ENCODE measurements at regions not wholly inside any gene's neighbourhood (a gene's known extent, or its start where the extent isn't known, plus 50 kb on each side); places are given as distances from the start of the nearest gene placed in this dataset.

GRCh38 chr6:164144316-164144715 is 729.8 kb downstream of the QKI start:
- no peak overlapping the region for H4K5ac ChIP-seq (ENCODE audit: insufficient read length, low read depth, low read length)
- no peak overlapping the region for H3K4me2 ChIP-seq (ENCODE audit: insufficient read depth, insufficient read length, low read length)
- no peak overlapping the region for H3K4ac ChIP-seq (ENCODE audit: low read depth, low read length)
- no peak overlapping the region for H3K4me3 Mint-ChIP-seq
- no peaks in the 10 kb centered on the region for H4K20me1 ChIP-seq (ENCODE audit: control insufficient read depth, insufficient read depth, insufficient read length)
- no peak overlapping the region for H3K9ac ChIP-seq (ENCODE audit: extremely low read depth, insufficient read length, low read length)
- no peak overlapping the region for H4K91ac ChIP-seq (ENCODE audit: insufficient read length, low read depth, low read length)
- H3K4me1 Mint-ChIP-seq, result peaks cover 3 to 5% of the 10 kb centered on the region in 2 experiments; a peak in 2 of 4 replicates
- H4K8ac ChIP-seq (replicated peaks; ENCODE audit: insufficient read length, low read depth, low read length), result no peak overlapping the region
- H2BK20ac ChIP-seq (ENCODE audit: low read depth, low read length, poor library complexity, severe bottlenecking), result no peak overlapping the region
- no peaks in the 10 kb centered on the region for H3K79me2 ChIP-seq (ENCODE audit: insufficient read depth, low read length)
- no peak overlapping the region for H3T11ph ChIP-seq (ENCODE audit: low read length)
- no peak overlapping the region for H3K27ac Mint-ChIP-seq
- DNase-seq, result no peak
- H2BK12ac ChIP-seq (ENCODE audit: insufficient read length, low read depth, low read length), result no peak overlapping the region
- no peaks in the 10 kb centered on the region for H3K4me1 ChIP-seq (ENCODE audit: insufficient read depth, low read length)
- H3K27me3 Mint-ChIP-seq (ENCODE audit: low read depth), result no peaks in the 10 kb centered on the region
- no peak overlapping the region for H2BK15ac ChIP-seq (ENCODE audit: low read depth, low read length)
- H3K9me3 ChIP-seq (ENCODE audit: control insufficient read depth, low read depth, low read length), result no peaks in the 10 kb centered on the region
- TF ChIP-seq CTCF (conservative IDR thresholded peaks at IDR 0.05), result no peak
- no peak overlapping the region for H3K27ac ChIP-seq (ENCODE audit: insufficient read length, low read depth, low read length)
- no peak overlapping the region for H3K14ac ChIP-seq (ENCODE audit: insufficient read depth, low read length)
- no peak overlapping the region for H2BK5ac ChIP-seq (ENCODE audit: insufficient read length, low read length)
- no peaks in the 10 kb centered on the region for H3K79me1 ChIP-seq (ENCODE audit: insufficient read depth, low read depth, low read length, poor library complexity, severe bottlenecking)
- H3K18ac ChIP-seq (ENCODE audit: insufficient read length, low read depth, low read length), result no peak overlapping the region
- H3K27me3 ChIP-seq (ENCODE audit: insufficient read depth, low read length), result no peaks in the 10 kb centered on the region
- H3K36me3 Mint-ChIP-seq (ENCODE audit: insufficient read depth in 1 of 3, low read depth in 3 of 3), result peaks cover 0 to 21% (median 4%) of the 10 kb centered on the region in 3 experiments; a peak in 5 of 7 replicates
- H2BK120ac ChIP-seq (ENCODE audit: low read depth, low read length, poor library complexity, severe bottlenecking), result no peak overlapping the region
- peaks cover 5 to 10% of the 10 kb centered on the region in 2 experiments; a peak in 3 of 5 replicates for H3K9me3 Mint-ChIP-seq
- WGBS (ENCODE audit: extremely low coverage, insufficient read length, low lambda C conversion rate), result no CpG with 5 or more reads among the region's 13 CpGs
- no peaks in the 10 kb centered on the region for H3K23me2 ChIP-seq (ENCODE audit: insufficient read length, low read depth, low read length, poor library complexity, severe bottlenecking)
- H2AK5ac ChIP-seq (ENCODE audit: insufficient read length, low read length), result no peak overlapping the region
- H2AFZ ChIP-seq (ENCODE audit: low read length), result no peak overlapping the region
- no peak overlapping the region for H3K23ac ChIP-seq (ENCODE audit: insufficient read length, low read depth, low read length)
- H3K56ac ChIP-seq (ENCODE audit: insufficient read length, low read depth, low read length), result no peak overlapping the region

All from H9 (cell line).